AG09309 (cell line): ENCODE measurements at regions not wholly inside any gene's neighbourhood (a gene's known extent, or its start where the extent isn't known, plus 50 kb on each side); places are given as distances from the start of the nearest gene placed in this dataset.

Experiments used
- DNase-seq: peaks from one replicate; pipeline ENCODE4 v3.0.0-alpha.2; 2010; ENCODE audit warnings: low read depth
- H3K4me3 ChIP-seq: 2 replicates; pipeline ENCODE4 v1.5.1; 2011; ENCODE audit warnings: mild to moderate bottlenecking, low read depth, low read length, moderate library complexity; ENCODE audit not compliant: control insufficient read depth
- CTCF ChIP-seq: IDR thresholded peaks from 2 replicates; pipeline ENCODE4 v1.5.1; 2011; ENCODE audit warnings: mild to moderate bottlenecking, low read depth, low read length, inconsistent platforms; ENCODE audit not compliant: insufficient read depth, control insufficient read depth; ENCODE audit errors: missing control alignments

DNA sequence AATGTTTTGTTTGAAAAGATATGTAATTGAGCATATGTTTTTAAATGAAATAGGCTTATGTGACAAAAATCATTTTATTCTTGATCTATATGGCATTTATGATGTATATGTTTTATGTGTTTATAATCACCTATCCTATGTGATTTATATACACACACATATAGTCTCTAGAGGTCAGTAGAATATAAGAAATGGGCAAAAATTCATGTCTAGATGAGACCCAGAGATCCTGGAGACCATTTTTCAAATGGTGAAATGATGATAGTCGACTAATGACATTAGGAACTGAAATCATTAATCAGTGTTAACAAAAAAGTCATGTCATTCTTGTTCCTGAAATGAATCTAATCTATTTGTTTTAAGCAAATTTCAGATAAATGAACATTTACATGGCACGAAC, 709.2 kb upstream of the WWC1 start:
- DNase-seq = no peak
- peak; percentile 13 for TF ChIP-seq CTCF
- H3K4me3 ChIP-seq = no peak overlapping the region

DNA sequence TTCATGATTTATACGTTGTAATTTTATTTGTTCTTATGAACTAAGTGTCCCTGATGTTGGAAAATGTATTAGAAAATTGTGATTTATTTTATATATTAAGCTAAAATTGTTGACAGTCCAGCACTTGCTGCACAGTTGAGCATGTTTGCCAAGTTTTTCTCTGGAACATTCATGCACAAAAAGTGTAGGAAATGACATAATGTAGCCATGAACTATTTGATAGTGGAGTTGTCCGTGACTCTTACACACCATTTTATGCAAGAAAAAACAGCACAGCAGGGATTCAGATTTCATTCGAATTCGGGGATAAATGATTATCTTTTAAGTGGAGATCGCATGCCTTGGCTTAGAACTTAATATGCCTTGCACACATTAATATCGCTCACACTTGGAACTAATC, 708.6 kb upstream of the WWC1 start:
- H3K4me3 ChIP-seq = no peak overlapping the region
- no peak for DNase-seq
- no peak for TF ChIP-seq CTCF

- no peak for TF ChIP-seq CTCF
- DNase-seq = no peak
- H3K4me3 ChIP-seq = no peak overlapping the region
These were observed 706.3 kb upstream of the WWC1 start for GRCh38 chr5:167585184-167585583.

- no peak overlapping the region for H3K4me3 ChIP-seq
- TF ChIP-seq CTCF = peak; percentile 64
- no peak for DNase-seq
These were observed 703.5 kb upstream of the WWC1 start for GRCh38 chr5:167587772-167588437.

GRCh38 chr5:167592114-167592513, 699.3 kb upstream of the WWC1 start:
- no peak for TF ChIP-seq CTCF
- H3K4me3 ChIP-seq = no peak overlapping the region
- DNase-seq = no peak

GRCh38 chr5:167593329-167594060, 698.0 kb upstream of the WWC1 start:
- H3K4me3 ChIP-seq = no peak overlapping the region
- no peak for DNase-seq

More at GRCh38 chr5:167593329-167594060, 698.0 kb upstream of the WWC1 start:
- TF ChIP-seq CTCF = no peak
